Left lung (tissue), 4 donors: ENCODE measurements at regions not wholly inside any gene's neighbourhood (a gene's known extent, or its start where the extent isn't known, plus 50 kb on each side); places are given as distances from the start of the nearest gene placed in this dataset.

Source experiments
- ATAC-seq: fragments of 200-7000 bp; cut with Tn5 transposase; one replicate; pipeline ENCODE4 v1.9.1; 2020; ENCODE audit warnings: moderate library complexity
- DNase-seq, 4 donors: peaks; one replicate each; pipeline ENCODE4 v3.0.0-alpha.2; 2013 to 2020
- H3K27ac ChIP-seq, 2 donors: fragments of 200-600 bp; sonication (generic) in 1 of 2; one replicate each; pipeline versions ENCODE4 v1.5.0 to v1.8.0; 2020 to 2021
- H3K27me3 ChIP-seq, 2 donors: fragments of 200-600 bp; sonication (generic) in 1 of 2; one replicate each; pipeline versions ENCODE4 v1.5.0 to v1.8.0; 2020 to 2021
- H3K36me3 ChIP-seq, 2 donors: fragments of 200-600 bp; sonication (generic) in 1 of 2; one replicate each; pipeline versions ENCODE4 v1.5.0 to v1.8.0; 2020 to 2021
- H3K4me1 ChIP-seq, 2 donors: fragments of 200-600 bp; one replicate each; pipeline ENCODE4 v1.8.0; 2021
- H3K4me3 ChIP-seq, 2 donors: fragments of 200-600 bp; sonication (generic) in 1 of 2; one replicate each; pipeline versions ENCODE4 v1.5.0 to v1.8.0; 2020 to 2021; ENCODE audit warnings: mild to moderate bottlenecking in 1 of 2
- H3K9me3 ChIP-seq, 2 donors: fragments of 200-600 bp; sonication (generic) in 1 of 2; one replicate each; pipeline versions ENCODE4 v1.5.0 to v1.8.0; 2020 to 2021
- intact Hi-C, 2 donors: fragments of 100-400 bp; cut with DNase I; formaldehyde crosslinking; loops; one replicate each; pipeline versions ENCODE4 v1.11.2 to v1.14.2; 2022
- TF ChIP-seq, protein P1 (sequence below), 2 donors: fragments of 200-600 bp; sonication (generic) in 1 of 2; IDR thresholded peaks; one replicate each; pipeline versions ENCODE4 v1.5.0 to v1.8.0; 2021; ENCODE audit warnings: antibody characterized with exemption in 2 of 2
- donor health status: DM: no; HTN: yes; CAD: no.
- donor health status: DM: no; HTN: no; CAD: no.

DNA sequence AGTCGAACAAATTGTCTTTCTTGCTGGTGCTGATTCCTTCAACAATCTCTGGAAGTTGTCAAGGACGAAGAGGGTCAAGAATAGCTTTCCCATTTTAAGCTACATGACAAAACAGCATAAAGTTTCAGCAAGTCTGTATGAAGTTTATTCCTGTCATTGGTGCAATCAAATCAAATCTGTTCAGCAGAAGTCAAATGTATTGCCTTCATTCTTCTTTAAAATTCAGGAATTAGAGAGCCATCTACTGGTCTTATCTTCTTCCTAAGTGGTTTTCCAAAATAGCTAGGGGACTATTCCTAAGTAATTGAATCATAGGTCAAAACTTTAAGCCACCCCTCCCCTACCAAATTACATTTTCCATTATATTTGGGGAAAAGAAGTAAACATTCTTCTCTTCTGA, 990.2 kb downstream of the GALC start:
- H3K36me3 ChIP-seq = no peaks in the 10 kb centered on the region
- intact Hi-C loops = no loop called here
- ATAC-seq = no peak
- H3K27me3 ChIP-seq = no peaks in the 10 kb centered on the region
- no peak overlapping the region for H3K4me3 ChIP-seq
- peaks cover 0 to 2% of the 10 kb centered on the region in 2 donors for H3K9me3 ChIP-seq
- H3K27ac ChIP-seq = no peak overlapping the region
- TF ChIP-seq, protein P1, sequence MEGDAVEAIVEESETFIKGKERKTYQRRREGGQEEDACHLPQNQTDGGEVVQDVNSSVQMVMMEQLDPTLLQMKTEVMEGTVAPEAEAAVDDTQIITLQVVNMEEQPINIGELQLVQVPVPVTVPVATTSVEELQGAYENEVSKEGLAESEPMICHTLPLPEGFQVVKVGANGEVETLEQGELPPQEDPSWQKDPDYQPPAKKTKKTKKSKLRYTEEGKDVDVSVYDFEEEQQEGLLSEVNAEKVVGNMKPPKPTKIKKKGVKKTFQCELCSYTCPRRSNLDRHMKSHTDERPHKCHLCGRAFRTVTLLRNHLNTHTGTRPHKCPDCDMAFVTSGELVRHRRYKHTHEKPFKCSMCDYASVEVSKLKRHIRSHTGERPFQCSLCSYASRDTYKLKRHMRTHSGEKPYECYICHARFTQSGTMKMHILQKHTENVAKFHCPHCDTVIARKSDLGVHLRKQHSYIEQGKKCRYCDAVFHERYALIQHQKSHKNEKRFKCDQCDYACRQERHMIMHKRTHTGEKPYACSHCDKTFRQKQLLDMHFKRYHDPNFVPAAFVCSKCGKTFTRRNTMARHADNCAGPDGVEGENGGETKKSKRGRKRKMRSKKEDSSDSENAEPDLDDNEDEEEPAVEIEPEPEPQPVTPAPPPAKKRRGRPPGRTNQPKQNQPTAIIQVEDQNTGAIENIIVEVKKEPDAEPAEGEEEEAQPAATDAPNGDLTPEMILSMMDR (IDR thresholded peaks at IDR 0.05) = no peak
- DNase-seq = peak in 1 of 4 donors; percentile 8
- H3K4me1 ChIP-seq = no peaks in the 10 kb centered on the region

DNA sequence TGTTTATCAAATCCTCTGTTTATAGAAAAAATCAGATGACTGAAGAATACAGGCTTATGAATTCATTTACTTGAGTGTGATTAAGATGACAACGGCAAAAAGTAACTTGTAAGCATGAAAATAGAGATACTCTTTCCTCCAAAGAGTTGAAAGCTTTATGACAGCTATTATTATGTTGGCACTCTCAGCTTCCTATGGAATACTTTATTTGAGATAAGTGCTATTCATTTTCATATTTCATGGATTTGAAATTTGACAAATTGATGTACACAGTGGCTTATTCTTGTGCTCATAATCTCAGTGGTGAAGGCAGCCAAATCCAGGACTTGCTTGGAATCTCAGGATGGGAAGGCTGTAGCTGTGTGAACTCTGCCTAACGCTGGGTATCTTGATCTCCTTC, 991.6 kb downstream of the GALC start:
- Histone ChIP-seq H3K36me3 (no peaks in the 10 kb centered on the region), H3K27ac (no peak overlapping the region), H3K4me1 (no peaks in the 10 kb centered on the region), H3K27me3 (no peaks in the 10 kb centered on the region), H3K9me3 (peaks cover 0 to 2% of the 10 kb centered on the region in 2 donors), H3K4me3 (no peak overlapping the region)
- ATAC-seq (no peak), DNase-seq (no peak)
- intact Hi-C loops = no loop called here
- TF ChIP-seq, protein P1 (IDR thresholded peaks at IDR 0.05) = no peak

DNA sequence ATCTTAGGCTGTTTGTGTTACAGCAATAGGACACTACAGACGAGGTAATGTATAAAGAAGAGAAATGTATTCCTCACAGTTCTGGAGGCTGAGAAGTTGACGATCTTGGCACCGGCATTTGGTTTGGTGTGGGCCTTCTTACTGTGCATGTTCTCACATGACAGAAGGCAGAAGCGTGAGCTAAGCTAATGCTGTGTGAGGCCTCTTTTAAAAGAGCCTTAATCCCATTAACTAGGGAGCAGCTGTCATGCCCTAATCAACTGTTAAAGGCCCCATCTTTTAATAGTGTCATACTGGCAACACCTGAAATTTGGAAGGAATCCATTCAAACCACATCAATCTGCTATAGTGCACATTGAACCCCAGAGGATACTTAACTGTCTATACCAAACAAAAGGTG, 992.9 kb downstream of the GALC start:
- intact Hi-C loops = no loop called here

DNA sequence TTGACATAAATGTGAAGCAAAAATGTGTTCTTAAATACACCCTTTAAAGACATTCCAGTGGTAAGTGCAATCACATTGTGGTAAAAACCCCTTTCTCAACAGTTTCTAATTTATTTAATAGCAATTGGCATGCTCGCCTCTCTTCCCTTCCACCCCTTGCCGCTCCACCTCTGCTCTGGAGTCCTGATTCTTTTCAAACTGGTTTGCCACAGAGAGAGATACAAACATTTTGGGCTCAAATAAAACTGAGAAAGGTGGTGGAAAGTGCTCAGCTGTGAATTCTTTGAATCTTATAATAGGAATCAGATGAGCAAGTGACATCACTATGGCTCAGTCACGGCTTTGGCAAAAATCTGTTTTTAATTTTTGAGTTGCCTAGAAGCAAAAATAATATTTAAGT, 993.9 kb downstream of the GALC start:
- Histone ChIP-seq H3K4me3 (no peak overlapping the region), H3K27me3 (no peaks in the 10 kb centered on the region), H3K9me3 (peaks cover 0 to 5% of the 10 kb centered on the region in 2 donors), H3K27ac (no peak overlapping the region), H3K36me3 (no peaks in the 10 kb centered on the region), H3K4me1 (no peaks in the 10 kb centered on the region)
- intact Hi-C loops = no loop called here
- ATAC-seq = no peak
- no peak for DNase-seq
- TF ChIP-seq, protein P1 (IDR thresholded peaks at IDR 0.05) = no peak

More for the DNA sequence above, 992.9 kb downstream of the GALC start:
- Histone ChIP-seq H3K36me3 (no peaks in the 10 kb centered on the region), H3K4me1 (no peaks in the 10 kb centered on the region), H3K4me3 (no peak overlapping the region), H3K9me3 (peaks cover 0 to 4% of the 10 kb centered on the region in 2 donors), H3K27ac (no peak overlapping the region), H3K27me3 (no peaks in the 10 kb centered on the region)
- DNase-seq (no peak), ATAC-seq (no peak)
- TF ChIP-seq, protein P1 (IDR thresholded peaks at IDR 0.05) = no peak

DNA sequence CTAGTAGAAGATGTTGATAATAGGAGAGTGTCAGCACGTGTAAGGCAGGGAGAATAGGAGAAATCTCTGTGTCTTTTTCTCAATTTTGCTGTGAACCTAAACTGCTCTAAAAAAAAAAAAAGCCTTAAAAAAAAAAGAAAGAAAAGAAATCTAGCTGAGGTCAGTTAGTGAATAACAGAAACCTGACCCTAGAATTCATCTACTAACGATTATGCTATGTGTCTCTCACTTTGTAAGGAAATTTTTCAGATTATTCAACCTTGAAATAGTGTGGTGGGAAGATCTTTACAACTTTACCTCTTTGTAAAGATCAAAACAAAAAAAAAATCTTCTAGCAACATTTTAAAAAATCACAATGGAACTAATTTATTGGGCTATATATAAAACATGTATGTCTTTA, 995.7 kb downstream of the GALC start:
- intact Hi-C loops = no loop called here
- TF ChIP-seq, protein P1 (IDR thresholded peaks at IDR 0.05) = no peak
- ATAC-seq = no peak

More for the DNA sequence above, 995.7 kb downstream of the GALC start:
- Histone ChIP-seq H3K27me3 (no peaks in the 10 kb centered on the region), H3K4me1 (no peaks in the 10 kb centered on the region), H3K4me3 (no peak overlapping the region), H3K27ac (no peak overlapping the region), H3K36me3 (no peaks in the 10 kb centered on the region), H3K9me3 (peaks cover 0 to 5% of the 10 kb centered on the region in 2 donors)
- DNase-seq = no peak
